RWPE1 (cell line): ENCODE measurements at regions not wholly inside any gene's neighbourhood (a gene's known extent, or its start where the extent isn't known, plus 50 kb on each side); places are given as distances from the start of the nearest gene placed in this dataset.
"Not testable (repeated sequence)": the region's sequence is repeated elsewhere in the genome, so short reads cannot be mapped to it uniquely, and the experiment has no call there.

Experiments used
- CTCF ChIA-PET: fragments of 350-600 bp; sonication (Branson Sonifier 250); formaldehyde crosslinking; extraction: SDS; loops from one replicate; lab custom pipeline; 2021; lab: Yijun Ruan, JAX
- POLR2A ChIA-PET: fragments of 400-600 bp; formaldehyde crosslinking; extraction: SDS; loops from one replicate; lab custom pipeline; 2020; ENCODE audit warnings: antibody characterized with exemption; ENCODE audit not compliant: low non-redundant PET; lab: Yijun Ruan, JAX
- DNase-seq: peaks from one replicate; pipeline ENCODE4 v3.0.0; 2012; ENCODE audit warnings: low spot score
- H3K27ac ChIP-seq: fragments of 450-650 bp; 2 replicates; pipeline ENCODE4 v1.5.1; 2017
- CTCF ChIP-seq: fragments of 450-650 bp; conservative IDR thresholded peaks from 2 replicates; pipeline ENCODE4 v1.5.1; 2017; ENCODE audit warnings: low read depth, mild to moderate bottlenecking

GRCh38 chr4:174010547-174010946, 272.9 kb downstream of the FBXO8 start:
- no peak for TF ChIP-seq CTCF
- ChIA-PET CTCF (interaction anchor here (0.6 kb wide), 1 partner anchor 533 kb away, joined by 4 read pairs; no protein-coding TSS in a partner anchor), POLR2A (no interaction called here)
- DNase-seq, result no peak
- H3K27ac ChIP-seq, result no peak overlapping the region

- CTCF ChIA-PET, result interaction anchor here (0.6 kb wide), 1 partner anchor 532 kb away, joined by 4 read pairs; no protein-coding TSS in a partner anchor
- H3K27ac ChIP-seq, result no peak overlapping the region
- no peak for DNase-seq
- TF ChIP-seq CTCF, result no peak
- POLR2A ChIA-PET, result no interaction called here
Observed at GRCh38 chr4:174009686-174010451, 273.6 kb downstream of the FBXO8 start.

GRCh38 chr4:174005422-174005821, 278.0 kb downstream of the FBXO8 start:
- H3K27ac ChIP-seq, result no peak overlapping the region
- ChIA-PET CTCF (no interaction called here), POLR2A (no interaction called here)
- TF ChIP-seq CTCF, result no peak
- no peak for DNase-seq

GRCh38 chr4:173998471-173999144, 284.9 kb downstream of the FBXO8 start:
- CTCF ChIA-PET, result no interaction called here

GRCh38 chr4:173995779-173996178, 287.7 kb downstream of the FBXO8 start:
- POLR2A ChIA-PET, DNase-seq, H3K27ac ChIP-seq, CTCF ChIA-PET: not testable (repeated sequence)

More at GRCh38 chr4:173998471-173999144, 284.9 kb downstream of the FBXO8 start:
- POLR2A ChIA-PET, result no interaction called here
- no peak overlapping the region for H3K27ac ChIP-seq
- TF ChIP-seq CTCF, result no peak
- DNase-seq, result no peak

- DNase-seq, result no peak
- TF ChIP-seq CTCF, result no peak
- ChIA-PET CTCF (interaction anchor here (1.7 kb wide), 1 partner anchor 486 kb away, joined by 8 read pairs; no protein-coding TSS in a partner anchor), POLR2A (no interaction called here)
- no peak overlapping the region for H3K27ac ChIP-seq
Observed at GRCh38 chr4:173991814-173992213, 291.7 kb downstream of the FBXO8 start.
